Left renal cortex interstitium (tissue), 4 donors: ENCODE measurements at regions not wholly inside any gene's neighbourhood (a gene's known extent, or its start where the extent isn't known, plus 50 kb on each side); places are given as distances from the start of the nearest gene placed in this dataset.

Experiments used
- DNase-seq, 4 donors: peaks; one replicate each; pipeline ENCODE4 v3.0.0-alpha.2; 2013; ENCODE audit warnings: low read depth in 4 of 4, low spot score in 2 of 4, missing footprints in 1 of 4

DNA sequence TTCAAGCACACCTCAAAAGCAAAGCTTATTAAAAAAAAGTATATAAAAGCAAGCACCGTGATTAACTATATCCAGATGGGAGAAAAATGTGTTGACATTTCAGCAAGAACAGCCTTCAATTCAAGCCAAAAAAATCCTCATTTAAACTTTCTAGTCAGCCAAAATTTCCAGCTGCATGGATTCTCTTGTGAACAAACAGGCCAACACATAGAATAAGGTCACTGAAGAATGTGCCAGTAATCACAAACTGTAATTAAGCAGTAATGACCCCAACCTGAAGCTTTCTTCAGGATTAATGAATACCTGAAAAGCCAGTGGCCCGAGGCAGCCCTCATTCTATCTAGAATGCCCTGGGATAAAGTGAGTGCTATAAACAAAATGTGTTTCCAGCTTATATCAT, 130.7 kb upstream of the KCNMB2 start:
- DNase-seq = peak in 2 of 4 donors; percentile 57

- no peak for DNase-seq
Observed at GRCh38 chr3:178406206-178406605, 130.0 kb upstream of the KCNMB2 start.

- no peak for DNase-seq
Observed at GRCh38 chr3:178415384-178415783, 120.9 kb upstream of the KCNMB2 start.

DNA sequence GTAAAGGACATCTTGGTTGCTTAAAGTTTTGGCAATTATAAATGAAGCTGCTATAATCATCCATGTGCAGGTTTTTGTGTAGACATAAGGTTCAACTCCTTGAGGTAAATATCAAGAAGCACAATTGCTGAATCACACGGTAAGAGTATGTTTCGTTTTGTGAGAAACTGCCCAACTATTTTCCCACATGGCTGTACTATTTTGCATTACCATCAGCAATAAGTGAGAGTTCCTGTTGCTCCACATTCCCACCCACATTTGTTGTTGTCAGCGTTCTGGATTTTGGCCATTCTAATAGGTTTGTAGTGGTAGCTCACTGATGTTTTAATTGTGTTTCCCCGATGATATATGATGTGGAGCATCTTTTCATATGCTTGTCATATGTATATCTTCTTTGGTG, 118.5 kb upstream of the KCNMB2 start:
- no peak for DNase-seq

- no peak for DNase-seq
Observed at GRCh38 chr3:178419071-178419470, 117.2 kb upstream of the KCNMB2 start.

GRCh38 chr3:178420033-178420432, 116.2 kb upstream of the KCNMB2 start:
- DNase-seq = no peak

DNA sequence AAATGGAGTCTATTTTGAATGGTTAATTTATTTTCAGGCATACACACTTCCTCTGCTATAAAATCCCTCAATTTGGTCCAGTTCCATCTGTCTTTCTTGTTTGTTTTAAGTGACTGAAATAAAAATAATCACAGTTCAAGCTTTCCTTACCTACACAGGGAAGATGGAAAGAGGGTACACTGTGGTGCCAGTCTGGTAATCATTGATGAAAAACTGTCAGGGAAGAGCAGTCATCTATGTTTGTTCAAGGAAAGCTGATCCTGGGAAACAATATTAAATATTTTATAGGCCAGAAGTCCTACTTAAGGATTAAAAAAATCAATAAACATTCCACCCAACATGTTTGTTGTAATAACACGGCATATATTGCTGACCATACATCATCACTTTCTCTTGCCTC, 115.2 kb upstream of the KCNMB2 start:
- no peak for DNase-seq

GRCh38 chr3:178422406-178422805, 113.8 kb upstream of the KCNMB2 start:
- DNase-seq = no peak

DNA sequence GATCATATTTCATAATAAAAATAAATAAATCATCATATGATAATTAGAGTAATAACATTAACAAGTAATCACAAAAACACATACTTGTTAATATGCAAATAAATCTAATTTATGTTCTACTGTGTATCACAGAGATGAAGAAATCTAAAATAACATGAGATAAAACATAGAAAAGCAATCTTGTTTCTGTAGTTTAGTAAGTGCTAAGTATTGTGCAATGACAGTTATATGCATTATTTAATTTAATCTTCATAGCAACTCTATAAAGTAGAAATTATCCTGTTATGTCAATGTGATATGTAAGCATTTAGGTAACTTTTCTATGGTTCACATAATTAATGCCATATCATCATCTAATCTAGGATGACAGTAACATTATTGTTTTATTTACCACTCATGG, 108.2 kb upstream of the KCNMB2 start:
- DNase-seq = no peak

GRCh38 chr3:178434206-178434805, 101.9 kb upstream of the KCNMB2 start:
- no peak for DNase-seq

- DNase-seq = no peak
Observed at GRCh38 chr3:178435575-178435974, 100.7 kb upstream of the KCNMB2 start.

- DNase-seq = no peak
Observed at GRCh38 chr3:178436773-178437172, 99.5 kb upstream of the KCNMB2 start.

- no peak for DNase-seq
Observed at GRCh38 chr3:178437236-178437635, 99.0 kb upstream of the KCNMB2 start.

DNA sequence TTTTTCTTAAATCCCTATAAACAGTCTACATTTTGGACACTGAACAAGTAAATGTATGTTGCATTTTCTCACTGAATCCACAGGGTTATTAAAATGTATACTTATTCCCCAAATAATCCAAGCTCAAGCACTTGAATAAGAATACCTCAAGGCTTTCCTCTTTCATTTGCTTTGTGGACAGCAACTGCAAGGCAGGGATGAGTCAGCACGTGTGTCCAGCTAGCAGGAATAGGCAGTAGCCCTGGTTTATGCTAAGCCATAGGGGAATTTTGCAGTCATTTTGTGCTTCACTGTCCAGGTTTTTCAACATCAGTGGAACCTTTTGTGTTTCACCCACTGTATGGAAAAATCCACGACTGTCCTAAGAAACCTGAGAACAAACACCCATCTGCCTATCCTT, 96.7 kb upstream of the KCNMB2 start:
- DNase-seq = no peak

GRCh38 chr3:178440043-178440442, 96.2 kb upstream of the KCNMB2 start:
- DNase-seq = no peak

DNA sequence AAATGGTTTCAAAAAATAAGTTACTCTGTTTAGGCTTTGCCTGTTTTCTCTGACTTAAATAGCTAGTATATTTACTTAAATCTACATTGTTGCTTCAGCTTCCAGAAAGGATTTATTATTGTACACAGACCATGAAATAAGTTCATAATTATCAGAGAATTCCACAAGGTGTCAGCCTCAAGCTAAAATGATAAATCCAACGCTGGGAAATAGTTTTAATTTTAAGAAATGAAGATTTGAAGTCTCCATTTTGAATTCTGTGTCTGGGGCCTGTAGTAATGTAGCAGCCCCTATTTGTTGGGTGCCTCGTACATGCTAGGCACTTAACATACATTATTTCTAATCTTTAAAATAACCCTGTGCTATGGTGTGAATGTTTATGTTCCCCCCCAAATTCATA, 92.6 kb upstream of the KCNMB2 start:
- DNase-seq = no peak

GRCh38 chr3:178445139-178445538, 91.1 kb upstream of the KCNMB2 start:
- DNase-seq = no peak

- no peak for DNase-seq
Observed at GRCh38 chr3:178446059-178446458, 90.2 kb upstream of the KCNMB2 start.

GRCh38 chr3:178450476-178450875, 85.8 kb upstream of the KCNMB2 start:
- DNase-seq = no peak

DNA sequence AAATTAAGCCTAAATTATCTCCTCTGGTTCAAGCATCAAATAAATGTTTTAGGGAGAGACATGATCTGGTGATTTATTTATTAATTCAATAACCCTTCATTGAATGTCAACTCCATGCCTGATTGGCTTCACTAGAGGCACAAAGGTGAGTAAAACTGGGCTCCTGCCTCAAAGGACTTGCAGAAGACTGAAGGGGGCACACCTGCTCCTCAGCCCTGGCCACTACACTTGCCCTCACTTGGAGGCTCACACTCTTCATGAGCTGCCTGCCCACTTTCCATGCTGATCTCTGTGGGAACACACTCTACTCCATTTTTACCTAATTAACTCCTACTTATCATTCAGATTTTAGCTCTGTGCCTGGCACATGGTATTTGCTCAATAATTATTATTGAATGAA, 84.4 kb upstream of the KCNMB2 start:
- no peak for DNase-seq

DNA sequence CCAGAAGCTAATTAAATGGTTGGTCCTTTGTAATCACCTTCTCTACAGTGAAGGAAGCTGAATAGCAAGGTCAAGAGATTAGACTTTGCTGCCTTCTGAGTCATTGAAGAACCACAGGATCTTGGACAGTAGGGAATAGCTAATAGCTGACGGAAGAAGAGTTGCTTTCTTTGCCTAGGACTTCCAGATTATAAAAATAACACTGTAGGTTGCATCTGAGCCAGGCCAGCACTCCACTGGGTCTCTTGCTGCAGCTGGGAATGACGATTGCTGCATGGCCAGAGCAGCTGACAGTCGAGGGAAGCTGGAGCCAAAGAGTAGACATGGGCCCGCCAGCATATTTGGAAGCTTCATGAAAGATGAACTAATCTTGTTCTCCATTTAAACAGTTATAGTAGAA, 81.5 kb upstream of the KCNMB2 start:
- DNase-seq = no peak

GRCh38 chr3:178455226-178455625, 81.0 kb upstream of the KCNMB2 start:
- DNase-seq = no peak

- no peak for DNase-seq
Observed at GRCh38 chr3:178455946-178456345, 80.3 kb upstream of the KCNMB2 start.
